Calu3 (cell line): ENCODE measurements at regions not wholly inside any gene's neighbourhood (a gene's known extent, or its start where the extent isn't known, plus 50 kb on each side); places are given as distances from the start of the nearest gene placed in this dataset.

Experiments
- BruUV-seq: library from RNA; stranded (reverse); fragments of 400-500 nt; replicated peaks from 2 replicates; lab custom pipeline; 2021; lab: Mats Ljungman, UMichigan
- CTCF ChIA-PET: fragments of 300-600 bp; sonication (Branson Sonifier 250); formaldehyde crosslinking; loops from one replicate; lab custom pipeline; 2022; ENCODE audit warnings: antibody characterized with exemption; lab: Charles Lee
- DNase-seq: peaks from one replicate; pipeline ENCODE4 v3.0.0; 2022
- H3K27ac Mint-ChIP-seq: one replicate; pipeline ENCODE4 v1.8.0; 2022; ENCODE audit warnings: mixed read lengths; ENCODE audit not compliant: unreplicated experiment
- H3K27me3 Mint-ChIP-seq: one replicate; pipeline ENCODE4 v1.8.0; 2022; ENCODE audit warnings: mixed read lengths; ENCODE audit not compliant: unreplicated experiment
- H3K36me3 Mint-ChIP-seq: one replicate; pipeline ENCODE4 v1.8.0; 2022; ENCODE audit warnings: mild to moderate bottlenecking, moderate library complexity, mixed read lengths; ENCODE audit not compliant: insufficient read depth, unreplicated experiment
- H3K4me1 Mint-ChIP-seq: one replicate; pipeline ENCODE4 v1.8.0; 2022; ENCODE audit warnings: mild to moderate bottlenecking, low read depth, mixed read lengths; ENCODE audit not compliant: unreplicated experiment
- H3K4me3 Mint-ChIP-seq: one replicate; pipeline ENCODE4 v1.8.0; 2022; ENCODE audit warnings: mild to moderate bottlenecking, low read depth, moderate library complexity, mixed read lengths; ENCODE audit not compliant: unreplicated experiment
- H3K9me3 Mint-ChIP-seq: one replicate; pipeline ENCODE4 v1.8.0; 2022; ENCODE audit warnings: low read depth, mixed read lengths; ENCODE audit not compliant: unreplicated experiment
- intact Hi-C: fragments of 100-400 bp; cut with micrococcal nuclease; formaldehyde crosslinking; loops from one replicate; pipeline ENCODE4 v1.10.0; 2022; ENCODE audit not compliant: unreplicated experiment
- TF ChIP-seq, protein P1 (sequence below): fragments of 200-600 bp; IDR thresholded peaks from one replicate; pipeline ENCODE4 v1.8.0; 2022; ENCODE audit warnings: antibody characterized with exemption; ENCODE audit not compliant: unreplicated experiment

DNA sequence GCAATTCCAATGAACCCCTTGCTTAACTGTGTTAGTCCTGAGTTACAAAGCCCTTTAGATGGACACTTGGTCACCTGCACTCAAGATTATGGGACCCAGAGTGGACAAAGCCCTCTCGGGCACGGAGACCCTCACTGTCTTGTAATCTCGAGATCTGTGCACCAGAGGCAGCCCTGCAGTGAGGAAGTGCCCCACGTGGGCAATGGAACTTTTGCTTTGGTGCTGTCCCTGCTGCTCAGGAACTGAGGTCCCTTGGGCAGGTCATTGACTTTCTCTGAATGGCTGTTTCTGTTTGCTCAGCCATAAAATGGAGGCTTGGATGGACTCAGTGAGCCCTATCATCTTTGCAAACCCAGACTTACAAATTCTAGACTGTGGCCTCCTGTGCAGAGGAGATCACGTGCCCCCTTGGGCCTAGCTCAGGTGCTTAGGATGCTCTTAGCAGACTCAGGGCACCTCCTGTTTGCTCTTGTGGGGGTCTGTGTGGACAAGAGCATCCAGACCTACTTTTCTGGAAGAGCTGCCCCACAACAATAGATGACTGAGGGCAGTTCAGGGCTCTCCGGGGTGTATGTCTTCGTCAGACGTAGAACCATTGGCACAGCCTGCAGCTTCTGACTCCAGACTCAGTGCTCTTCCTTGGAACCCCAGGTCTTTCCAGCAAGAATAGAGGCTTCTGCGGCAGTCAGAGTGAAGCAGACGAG is 94.5 kb upstream of the HS6ST1 start:
- no TSS peak for BruUV-seq
- no peak overlapping the region for H3K4me3 Mint-ChIP-seq
- TF ChIP-seq, protein P1, sequence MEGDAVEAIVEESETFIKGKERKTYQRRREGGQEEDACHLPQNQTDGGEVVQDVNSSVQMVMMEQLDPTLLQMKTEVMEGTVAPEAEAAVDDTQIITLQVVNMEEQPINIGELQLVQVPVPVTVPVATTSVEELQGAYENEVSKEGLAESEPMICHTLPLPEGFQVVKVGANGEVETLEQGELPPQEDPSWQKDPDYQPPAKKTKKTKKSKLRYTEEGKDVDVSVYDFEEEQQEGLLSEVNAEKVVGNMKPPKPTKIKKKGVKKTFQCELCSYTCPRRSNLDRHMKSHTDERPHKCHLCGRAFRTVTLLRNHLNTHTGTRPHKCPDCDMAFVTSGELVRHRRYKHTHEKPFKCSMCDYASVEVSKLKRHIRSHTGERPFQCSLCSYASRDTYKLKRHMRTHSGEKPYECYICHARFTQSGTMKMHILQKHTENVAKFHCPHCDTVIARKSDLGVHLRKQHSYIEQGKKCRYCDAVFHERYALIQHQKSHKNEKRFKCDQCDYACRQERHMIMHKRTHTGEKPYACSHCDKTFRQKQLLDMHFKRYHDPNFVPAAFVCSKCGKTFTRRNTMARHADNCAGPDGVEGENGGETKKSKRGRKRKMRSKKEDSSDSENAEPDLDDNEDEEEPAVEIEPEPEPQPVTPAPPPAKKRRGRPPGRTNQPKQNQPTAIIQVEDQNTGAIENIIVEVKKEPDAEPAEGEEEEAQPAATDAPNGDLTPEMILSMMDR = no peak
- no peak overlapping the region for H3K27ac Mint-ChIP-seq
- H3K36me3 Mint-ChIP-seq = peaks cover 4% of the 10 kb centered on the region
- H3K9me3 Mint-ChIP-seq = no peaks in the 10 kb centered on the region
- DNase-seq = no peak
- CTCF ChIA-PET = interaction anchor here (0.5 kb wide), 1 partner anchor 38 kb away, joined by 3 read pairs; no protein-coding TSS in a partner anchor
- H3K4me1 Mint-ChIP-seq = no peaks in the 10 kb centered on the region
- no peaks in the 10 kb centered on the region for H3K27me3 Mint-ChIP-seq
- intact Hi-C loops = no loop called here

GRCh38 chr2:128413718-128414341 is 95.2 kb upstream of the HS6ST1 start:
- Mint-ChIP-seq H3K4me1 (no peaks in the 10 kb centered on the region), H3K36me3 (peaks cover 4% of the 10 kb centered on the region), H3K9me3 (no peaks in the 10 kb centered on the region), H3K4me3 (no peak overlapping the region), H3K27me3 (no peaks in the 10 kb centered on the region), H3K27ac (no peak overlapping the region)
- TF ChIP-seq, protein P1 = no peak
- CTCF ChIA-PET = interaction anchor here (0.5 to 0.7 kb wide), 3 partner anchors 38 to 145 kb away, joined by 3 read pairs; no protein-coding TSS in a partner anchor
- BruUV-seq = no TSS peak
- intact Hi-C loops = no loop called here
- no peak for DNase-seq

- H3K9me3 Mint-ChIP-seq = no peaks in the 10 kb centered on the region
- no peak overlapping the region for H3K27ac Mint-ChIP-seq
- CTCF ChIA-PET = interaction anchor here (0.6 to 0.7 kb wide), 2 partner anchors 71 to 144 kb away, joined by 3 read pairs; no protein-coding TSS in a partner anchor
- no peaks in the 10 kb centered on the region for H3K27me3 Mint-ChIP-seq
- no peak overlapping the region for H3K4me3 Mint-ChIP-seq
- no peak for DNase-seq
- no TSS peak for BruUV-seq
- intact Hi-C loops = no loop called here
- TF ChIP-seq, protein P1 = no peak
- H3K36me3 Mint-ChIP-seq = peaks cover 4% of the 10 kb centered on the region
- H3K4me1 Mint-ChIP-seq = no peaks in the 10 kb centered on the region
Observed at GRCh38 chr2:128414351-128414750, 95.7 kb upstream of the HS6ST1 start.

DNA sequence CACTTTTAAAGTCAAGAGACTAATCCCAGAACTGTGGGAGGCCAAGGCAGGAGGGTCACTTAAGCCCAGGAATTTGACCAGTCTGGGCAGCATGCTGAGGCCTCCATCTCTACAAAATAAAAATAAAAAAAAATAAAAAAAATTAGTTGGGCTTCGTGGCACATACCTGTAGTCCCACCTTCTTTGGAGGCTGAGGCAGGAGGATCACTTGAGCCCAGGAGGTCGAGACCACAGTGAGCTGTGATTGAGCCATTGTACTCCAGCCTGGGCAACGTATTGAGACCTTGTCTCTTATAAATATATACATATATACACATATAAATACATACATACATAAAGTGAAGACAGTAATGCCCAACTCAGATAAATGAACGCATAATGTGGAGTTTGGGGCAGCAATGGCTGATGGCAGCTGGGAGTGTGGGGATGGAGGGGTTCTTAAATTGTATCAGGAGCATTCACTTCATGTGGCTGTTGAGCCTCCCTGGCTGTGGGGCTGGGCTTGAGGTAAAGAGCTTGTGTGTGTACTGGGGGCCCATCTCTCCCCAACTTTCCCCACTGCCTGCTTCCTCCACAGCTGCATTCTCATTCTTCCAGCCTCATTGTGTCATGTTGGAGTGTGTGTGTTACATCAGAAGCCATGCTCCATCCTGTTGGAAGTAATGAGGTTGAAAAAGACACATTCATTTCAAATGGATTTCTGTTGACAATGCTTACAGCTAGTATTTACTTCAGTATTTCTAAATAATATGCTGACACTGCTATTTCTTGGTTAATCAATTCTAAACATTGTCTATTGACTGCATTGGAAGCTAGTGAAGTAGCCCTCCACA is 96.5 kb upstream of the HS6ST1 start:
- no peak for DNase-seq
- intact Hi-C loops = no loop called here
- Mint-ChIP-seq H3K36me3 (peaks cover 4% of the 10 kb centered on the region), H3K4me1 (no peaks in the 10 kb centered on the region), H3K9me3 (no peaks in the 10 kb centered on the region), H3K4me3 (no peak overlapping the region), H3K27ac (no peak overlapping the region), H3K27me3 (no peaks in the 10 kb centered on the region)
- CTCF ChIA-PET = interaction anchor here (0.6 kb wide), 1 partner anchor 13 kb away, joined by 3 read pairs; no protein-coding TSS in a partner anchor
- TF ChIP-seq, protein P1 = no peak
- no TSS peak for BruUV-seq
